GM03348 (cell line): ENCODE measurements at regions not wholly inside any gene's neighbourhood (a gene's known extent, or its start where the extent isn't known, plus 50 kb on each side); places are given as distances from the start of the nearest gene placed in this dataset.

ENCODE experiments used
- DNase-seq: peaks from one replicate; pipeline ENCODE4 v3.0.0; 2012; ENCODE audit warnings: low spot score

DNA sequence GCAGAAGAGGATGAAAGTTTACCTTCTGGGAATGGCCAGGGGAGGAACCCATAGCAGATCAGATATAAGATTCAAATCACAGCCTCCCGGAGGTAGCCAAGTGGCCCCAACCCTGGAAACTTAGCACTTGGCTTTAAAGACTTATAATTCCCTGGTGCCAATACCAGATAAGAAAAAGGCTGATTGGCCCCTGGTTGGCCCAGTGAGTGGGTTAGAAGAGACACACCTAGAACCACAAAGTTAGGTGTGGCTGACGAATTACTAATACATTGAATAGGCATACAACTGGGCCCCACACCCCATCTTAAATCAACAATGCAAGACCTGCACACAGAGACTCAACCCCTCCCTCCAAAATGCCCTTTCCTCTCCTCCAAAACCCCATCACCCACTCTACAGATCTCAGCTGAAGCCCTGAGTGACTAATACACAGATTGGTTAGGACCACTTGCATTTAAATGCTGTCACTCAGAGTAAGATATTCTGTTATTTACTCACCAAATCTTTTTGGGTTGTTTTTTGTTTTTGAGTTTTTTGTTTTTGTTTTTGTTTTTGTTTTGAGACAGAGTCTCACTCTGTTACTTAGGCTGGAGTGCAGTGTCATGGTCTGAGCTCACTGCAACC, 315.4 kb upstream of the JARID2 start:
- no peak for DNase-seq

DNA sequence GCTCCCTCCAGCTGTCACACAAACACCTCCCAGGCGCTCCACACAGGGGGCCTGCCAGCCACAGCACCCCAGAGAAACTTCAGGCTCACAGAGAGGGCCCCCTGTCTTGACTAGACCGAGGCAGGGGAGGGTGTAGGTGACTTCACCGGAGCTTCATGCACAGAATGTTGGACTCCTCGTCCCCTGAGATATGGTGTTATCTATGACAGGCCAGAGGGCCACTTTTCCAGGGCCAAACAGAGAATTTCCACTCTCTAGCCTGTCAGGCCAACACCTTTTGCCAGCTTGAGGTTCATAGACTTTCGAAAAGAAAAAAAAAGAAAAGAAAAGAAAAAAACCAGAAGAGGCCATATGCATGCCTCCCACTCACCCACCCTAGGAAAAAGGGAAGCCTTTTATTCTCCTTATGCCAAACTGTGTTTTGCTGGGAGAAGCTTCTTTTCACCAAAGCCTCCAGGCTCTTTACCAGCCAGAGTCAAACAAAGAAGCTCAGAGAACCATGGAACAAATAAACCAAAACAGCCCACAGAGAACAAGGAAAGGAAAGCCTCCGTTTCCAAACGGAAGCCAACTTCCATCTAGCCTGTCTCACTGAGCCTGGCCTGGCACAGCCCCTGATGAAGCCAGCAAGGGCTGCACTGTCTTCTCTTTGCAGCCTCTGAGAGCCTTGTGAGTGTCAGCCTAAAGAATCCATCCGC, 313.2 kb upstream of the JARID2 start:
- no peak for DNase-seq

DNA sequence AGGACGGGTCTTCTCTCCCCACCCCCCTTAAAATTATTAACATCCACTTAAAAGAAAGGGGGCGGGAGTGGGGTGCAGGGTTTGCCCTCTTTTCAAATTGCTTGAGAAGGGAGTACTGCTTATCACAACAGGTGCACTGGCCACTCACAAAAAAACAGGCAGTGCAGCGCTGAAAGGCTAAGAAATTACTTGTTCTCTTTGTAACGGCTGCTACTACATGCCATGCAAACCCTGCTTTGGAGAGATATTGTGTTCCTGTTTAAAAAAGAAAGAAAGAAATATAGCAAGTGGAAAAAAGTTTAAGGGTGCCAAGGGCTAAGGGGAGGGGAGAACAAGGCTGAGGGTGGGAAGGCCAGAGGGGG, 312.7 kb upstream of the JARID2 start:
- DNase-seq: no peak

DNA sequence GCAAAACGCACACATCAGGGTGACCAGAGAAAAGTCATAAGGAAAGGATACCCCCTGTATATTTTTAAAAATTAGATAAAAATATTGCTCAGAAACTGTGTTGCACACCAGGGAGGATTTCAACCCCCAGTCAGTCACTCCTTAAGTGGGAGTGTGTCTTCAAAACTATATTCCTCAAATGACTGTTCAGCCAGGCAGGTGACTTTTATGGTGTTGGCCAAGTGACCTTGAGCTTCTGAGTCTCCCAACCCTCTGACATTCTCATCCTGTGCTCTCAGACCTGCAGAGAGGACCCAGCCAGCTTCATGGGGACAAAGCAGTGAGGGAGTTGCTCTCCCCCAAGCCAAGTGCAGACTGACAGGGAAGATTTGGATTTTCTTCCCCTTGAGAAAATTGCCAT, 311.9 kb upstream of the JARID2 start:
- DNase-seq: no peak

DNA sequence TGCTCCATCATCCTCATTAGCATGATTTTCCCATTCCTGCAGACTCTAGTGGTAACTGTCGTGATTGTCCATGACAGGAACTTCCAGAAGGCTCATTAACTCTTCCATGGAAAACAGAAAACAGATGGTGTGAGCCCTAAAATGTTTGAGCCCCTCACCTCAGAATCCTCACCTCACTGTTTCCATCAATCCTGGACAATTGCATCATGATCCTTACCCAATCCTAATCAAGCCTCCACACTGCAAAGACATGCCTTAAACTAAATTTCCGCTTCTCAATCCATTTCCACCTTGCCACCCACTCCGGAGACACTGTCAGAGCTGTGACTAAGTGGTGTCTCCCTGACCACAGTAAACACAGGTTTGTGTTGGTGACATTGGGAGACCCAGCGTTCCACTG, 311.0 kb upstream of the JARID2 start:
- no peak for DNase-seq

DNA sequence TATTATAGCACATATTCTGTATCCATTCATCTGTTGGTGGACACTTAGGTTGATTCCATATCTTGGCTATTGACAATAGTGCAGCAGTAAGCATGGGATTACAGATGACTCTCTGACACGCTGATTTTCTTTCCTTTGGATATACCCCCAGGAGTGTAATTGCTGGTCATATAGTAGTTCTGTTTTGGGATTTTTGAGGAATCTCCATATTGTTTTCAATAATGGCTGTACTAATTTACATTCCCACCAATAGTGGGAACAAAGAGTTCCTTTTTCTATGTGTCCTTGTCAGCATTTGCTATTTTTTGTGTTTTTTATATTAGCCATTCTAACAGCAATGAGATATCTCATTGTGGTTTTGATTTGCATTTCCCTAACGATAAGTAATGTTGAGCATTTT, 309.0 kb upstream of the JARID2 start:
- no peak for DNase-seq

DNA sequence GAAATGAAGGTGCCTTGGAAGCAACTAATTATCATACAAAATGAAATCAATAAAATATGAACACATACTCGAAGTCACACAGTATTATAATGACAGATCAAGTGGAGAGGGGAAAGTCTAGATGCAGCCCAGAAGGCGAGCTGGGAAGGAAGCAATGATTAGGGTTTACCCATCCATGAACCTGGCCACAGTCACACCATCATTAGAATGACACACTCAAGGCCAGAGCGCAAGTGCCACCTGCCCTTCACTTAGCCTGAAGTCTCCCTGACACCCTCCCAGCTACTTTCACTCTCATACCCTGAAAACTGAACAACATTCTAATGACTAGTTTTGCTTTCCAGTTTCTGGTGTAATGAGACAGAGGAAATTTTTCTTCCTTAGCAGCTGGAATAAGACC, 302.8 kb upstream of the JARID2 start:
- no peak for DNase-seq

DNA sequence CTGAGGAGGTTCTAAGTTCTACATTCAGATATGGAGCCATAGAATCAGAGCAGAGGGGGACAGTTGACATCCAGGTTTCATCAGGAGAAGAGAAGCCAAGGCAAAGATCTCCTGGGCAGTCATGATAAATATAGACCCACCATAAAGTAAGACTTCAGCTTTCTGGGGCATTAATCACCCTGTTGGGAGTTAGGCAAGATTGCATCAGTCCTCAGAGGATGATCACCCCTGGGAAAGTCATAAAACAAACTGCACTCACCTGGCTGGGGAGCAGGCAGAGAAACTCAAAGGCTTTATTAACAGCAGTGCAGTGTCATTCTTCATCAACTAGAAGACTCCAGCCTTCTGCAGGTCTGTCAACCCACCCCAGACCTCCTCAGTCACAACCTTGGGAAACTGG, 301.3 kb upstream of the JARID2 start:
- DNase-seq: no peak

DNA sequence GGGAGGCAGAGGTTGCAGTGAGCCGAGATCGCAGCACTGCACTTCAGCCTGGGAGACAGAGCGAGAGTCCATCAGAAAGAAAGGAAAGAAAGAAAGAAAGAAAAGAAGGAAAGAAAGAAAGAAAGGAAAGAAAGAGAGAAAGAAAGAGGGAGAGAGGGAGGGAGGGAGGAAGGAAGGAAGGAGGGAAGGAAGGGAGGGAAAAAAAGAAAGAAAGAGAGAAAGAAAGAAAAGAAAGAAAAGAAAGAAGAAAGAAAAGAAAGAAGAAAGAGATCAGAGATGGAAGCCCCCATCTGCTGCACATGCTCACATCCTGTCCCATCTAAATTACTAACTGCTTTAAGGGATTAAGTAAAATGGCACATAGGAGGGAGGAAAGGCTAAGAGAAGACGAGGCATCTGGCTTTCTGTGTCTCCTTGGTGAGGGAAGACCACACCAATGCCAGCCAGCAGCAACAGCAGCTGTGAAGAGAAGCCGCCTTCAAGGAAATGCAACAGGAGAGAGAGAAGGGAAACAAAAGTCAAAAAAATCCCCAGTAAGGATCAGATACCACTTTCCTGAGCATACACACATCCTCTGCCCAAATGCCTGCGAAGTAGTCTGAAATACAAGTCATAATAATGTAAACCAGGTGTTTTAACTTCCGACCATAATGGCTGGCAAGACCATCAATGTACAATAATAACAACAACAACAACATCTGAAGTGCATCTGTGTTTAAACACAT, 300.2 kb upstream of the JARID2 start:
- no peak for DNase-seq

DNA sequence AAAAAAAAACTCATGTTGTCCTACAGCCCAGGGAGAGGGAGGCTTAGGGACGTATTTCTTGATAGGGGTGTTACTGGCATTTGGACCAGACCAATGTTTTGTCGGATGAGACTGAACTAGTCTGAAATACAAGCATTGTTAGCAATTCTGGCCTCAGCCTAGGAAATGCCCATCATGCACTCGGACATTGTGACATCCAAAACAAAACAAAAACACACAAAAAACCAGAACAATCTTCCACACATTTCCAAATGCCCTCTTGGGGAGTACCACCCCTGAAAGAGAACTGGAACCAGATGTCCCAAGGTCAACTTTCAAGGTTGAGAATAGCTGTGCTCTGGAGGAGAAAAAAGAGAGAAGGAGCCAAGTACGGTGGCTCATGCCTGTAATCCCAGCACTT, 299.1 kb upstream of the JARID2 start:
- no peak for DNase-seq

DNA sequence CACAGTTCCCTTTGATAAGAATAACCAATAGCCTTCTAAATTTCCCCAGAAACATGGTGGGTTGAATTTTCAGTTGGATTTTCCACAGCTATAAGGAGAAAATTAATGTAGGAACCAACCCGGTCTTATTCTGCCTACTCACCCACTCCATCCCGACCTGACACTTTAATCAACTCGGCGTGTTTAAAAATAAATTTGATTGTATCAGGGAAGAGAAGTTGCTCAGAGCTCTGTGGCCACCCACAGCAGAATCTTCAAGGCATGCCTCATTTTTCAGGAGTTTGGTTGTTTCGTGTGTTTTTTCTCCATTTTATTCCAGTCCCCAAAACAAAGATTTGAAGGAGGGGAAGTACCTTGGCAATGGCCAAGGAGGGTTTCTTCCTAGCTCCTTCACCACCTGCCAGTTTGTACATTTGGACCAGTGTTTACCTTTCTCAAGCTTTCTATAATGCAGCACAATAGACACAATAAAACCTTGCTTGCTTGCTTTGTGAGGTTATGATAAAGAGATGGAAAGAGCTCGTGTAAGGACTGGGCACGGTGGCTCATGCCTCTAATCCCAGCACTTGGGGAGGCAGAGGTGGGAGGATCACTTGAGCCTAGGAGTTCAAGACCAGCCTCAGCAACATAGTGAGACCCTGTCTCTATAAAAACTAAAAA, 297.2 kb upstream of the JARID2 start:
- DNase-seq: no peak

DNA sequence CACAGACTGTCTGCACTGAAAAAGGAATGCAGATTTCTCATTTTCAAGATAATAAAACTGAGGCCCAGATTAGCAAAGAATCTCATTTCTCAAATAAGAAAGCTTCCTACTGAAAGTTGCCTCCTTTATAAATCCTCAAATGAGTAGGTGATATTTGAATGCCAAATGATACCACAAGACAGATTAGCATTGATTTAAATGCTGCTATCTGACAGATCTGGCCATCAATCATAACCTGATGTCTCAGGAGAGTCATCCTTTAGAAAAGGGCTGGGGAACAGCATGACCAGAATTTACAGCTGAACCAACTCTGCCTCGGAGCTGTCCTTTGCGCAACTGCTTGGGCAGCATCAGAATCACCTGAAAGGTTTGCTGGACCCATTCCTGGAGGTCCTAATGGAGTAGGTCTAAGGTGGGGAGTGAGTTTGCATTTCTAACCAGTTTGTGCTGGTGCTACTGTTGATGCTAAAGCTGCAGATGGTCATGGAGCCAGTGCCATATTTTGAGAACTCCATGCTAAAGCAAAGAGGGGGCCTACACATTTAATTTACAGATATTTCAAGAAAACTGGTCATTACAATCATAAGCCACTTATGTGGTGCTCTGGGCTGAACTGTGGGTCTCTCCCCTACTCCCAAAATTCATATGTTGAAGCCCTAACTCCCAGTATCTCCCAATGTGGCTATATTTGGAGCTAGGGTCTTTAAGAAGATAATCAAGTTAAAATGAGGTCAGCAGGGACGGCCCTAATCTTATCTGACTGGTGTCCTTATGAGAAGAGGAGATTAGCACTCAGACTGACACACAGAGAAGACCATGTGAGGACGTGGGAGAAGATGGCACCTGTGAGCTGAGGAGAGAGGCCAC, 295.5 kb upstream of the JARID2 start:
- no peak for DNase-seq

DNA sequence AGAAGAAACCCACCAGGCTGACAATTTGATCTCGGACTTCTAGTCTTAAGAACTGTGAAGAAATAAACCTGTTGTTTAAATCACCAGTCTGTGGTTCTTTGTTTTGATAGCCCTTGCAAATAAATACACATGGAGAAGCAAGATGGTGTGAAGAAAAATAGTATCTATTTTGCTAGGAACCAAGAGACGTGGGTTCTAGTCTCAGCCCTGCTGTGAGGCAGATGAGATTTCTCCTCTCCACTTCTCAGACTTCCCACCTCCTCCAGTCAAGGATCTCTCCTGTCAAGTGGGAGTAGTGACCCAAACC, 294.9 kb upstream of the JARID2 start:
- DNase-seq: no peak

DNA sequence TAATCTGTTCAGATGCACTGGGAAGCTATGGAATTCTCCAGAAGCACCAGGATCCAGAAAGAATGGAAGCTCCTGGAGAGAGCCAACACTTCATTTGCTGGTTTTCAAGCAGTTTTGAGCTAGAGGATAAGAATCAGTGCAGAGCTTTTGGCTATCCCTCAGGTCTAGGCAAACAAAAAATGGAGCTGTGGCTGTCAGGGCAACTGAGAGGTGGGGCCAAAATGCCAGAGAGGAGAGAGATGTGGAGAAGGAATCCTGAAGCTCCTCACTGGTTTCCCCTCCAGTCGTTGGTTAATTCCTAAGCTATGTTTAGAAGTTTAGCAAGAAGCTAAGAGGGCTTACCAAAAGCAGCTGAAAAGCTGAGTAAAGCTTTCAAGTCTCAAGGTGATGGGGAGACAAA, 294.2 kb upstream of the JARID2 start:
- DNase-seq: peak; percentile 33

DNA sequence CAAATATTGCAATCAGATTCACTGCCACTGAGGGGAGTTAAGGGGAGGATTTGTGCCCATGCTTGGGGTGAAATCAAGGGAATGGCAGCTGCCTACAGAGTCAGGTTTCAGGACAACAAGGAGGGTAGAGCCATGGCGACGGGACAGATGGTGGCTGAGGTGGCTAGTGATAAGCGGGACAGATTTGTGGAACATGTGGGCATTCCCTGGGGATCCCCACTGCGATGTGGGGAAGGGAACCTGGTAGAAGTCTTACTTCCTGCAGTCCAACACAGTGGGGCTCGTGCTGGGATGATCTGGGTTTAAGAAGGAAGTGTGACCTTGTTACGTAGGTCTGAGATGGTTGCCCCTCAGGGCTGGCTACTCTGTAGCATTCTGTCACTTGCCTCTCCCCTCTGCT, 292.0 kb upstream of the JARID2 start:
- DNase-seq: no peak

DNA sequence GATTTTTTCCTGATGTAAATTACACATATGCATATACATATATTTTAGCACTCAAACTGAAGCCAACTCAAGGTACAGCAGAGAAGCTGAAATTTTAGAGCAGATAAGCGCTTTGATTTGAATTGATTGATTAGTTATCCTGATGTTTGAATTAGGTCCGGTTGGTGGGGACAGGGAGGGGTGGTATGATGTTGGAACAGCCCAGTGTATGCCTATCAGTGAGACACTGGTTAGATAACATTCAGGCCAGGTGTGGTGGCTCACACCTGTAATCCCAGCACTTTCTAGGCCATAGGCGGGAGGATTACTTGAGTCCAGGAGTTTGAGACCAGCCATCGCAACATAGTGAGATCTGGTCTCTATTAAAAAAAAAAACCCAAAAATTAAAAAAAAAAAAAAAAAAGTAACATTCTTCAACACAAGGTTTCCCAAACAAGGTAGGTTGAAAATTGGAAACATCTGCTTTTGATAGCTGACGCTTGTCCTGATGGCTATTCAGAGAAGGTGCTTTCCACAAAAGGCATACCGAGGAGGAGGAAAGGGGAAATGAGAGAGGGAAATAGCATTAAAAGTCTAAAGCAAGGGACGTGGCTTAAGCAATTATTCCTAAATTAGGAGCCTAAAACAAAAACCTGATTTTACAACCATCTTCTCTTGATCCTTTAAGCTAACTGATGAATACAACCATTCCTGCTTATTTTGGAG, 288.4 kb upstream of the JARID2 start:
- DNase-seq: no peak

DNA sequence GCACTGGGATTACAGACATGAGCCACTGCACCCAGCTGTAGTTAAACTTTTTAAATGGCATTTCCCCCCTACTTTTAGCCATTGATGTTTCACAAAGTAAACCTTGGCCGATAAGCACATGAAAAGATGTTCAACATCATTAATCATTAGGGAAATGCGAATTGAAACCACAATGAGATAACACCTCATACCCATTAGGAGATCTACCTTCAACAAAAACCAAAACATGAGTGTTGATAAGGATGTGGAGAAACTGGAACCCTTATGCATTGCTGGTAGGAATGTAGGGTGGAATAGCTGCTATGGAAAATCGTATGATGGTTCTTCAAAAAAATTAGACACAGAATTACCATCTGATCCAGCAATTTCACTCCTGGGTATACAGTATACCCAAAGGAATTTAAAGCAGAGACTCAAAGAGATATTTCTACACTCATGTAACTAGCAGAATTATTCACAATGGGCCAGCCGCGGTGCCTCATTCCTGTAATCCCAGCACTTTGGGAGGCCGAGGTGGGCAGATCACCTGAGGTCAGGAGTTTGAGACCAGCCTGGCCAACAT, 286.5 kb upstream of the JARID2 start:
- no peak for DNase-seq

DNA sequence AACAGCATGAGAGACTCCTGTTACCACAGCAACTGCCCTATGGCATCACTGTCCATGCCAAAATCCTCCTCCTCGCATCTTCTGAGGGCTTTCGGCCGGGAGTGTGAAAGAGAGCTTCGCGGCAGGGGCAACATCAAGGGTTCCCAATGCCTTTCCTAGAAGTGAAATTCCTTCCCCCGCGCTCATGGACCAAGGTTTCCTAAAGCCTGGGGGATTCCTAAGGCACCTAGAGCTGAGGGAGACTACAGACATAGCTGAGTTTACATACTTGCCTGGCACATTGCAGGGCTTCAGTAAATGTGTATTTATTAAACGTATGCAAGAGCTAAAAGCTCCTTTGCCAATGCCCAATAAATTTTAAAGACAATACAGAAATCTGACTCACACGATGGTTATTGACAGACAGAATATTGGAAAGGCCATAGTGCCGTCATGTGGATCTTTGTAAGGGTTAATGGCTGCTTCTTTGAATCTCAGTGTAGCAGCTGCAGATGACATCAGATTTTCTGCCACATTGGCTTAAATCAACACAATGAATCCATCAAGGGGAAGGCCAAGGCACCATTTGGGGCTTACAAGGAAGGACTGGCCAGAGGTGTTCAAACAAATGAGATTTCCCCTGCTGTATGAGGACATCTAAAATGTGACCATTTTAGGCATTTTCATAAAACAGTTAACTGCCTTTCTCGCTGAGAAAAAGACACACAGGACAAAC, 281.2 kb upstream of the JARID2 start:
- DNase-seq: no peak

DNA sequence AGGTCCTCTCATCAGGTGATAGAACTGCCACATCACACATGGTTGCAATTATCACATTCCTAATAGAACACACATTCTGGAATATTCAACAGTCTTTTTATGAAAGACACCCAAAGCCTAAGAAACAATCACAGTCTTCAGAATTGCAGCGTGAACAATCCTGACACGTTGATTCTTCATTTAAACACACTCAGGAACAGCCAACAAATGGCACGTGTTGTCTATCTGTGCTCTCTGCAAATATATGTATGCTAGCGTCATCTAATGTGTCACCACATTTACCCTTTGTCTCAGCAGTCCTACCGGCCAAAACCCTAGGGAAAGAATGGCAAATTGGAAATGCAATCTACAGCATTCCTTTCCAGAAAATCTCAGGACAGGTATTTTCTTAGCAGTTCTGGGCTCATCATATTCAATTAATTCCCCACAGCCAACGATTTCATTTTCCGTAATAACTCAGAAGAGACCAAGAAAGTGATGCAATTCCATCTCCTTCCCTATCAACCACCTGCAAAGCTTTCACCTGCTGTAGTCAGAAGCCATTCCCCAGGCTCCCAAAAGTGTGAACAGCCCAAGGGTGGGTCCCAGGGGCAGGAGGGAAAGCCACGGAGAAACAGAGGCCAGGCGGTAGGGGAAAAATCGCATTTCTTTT, 280.3 kb upstream of the JARID2 start:
- peak; percentile 31 for DNase-seq
